ENCODE measurements at regions not wholly inside any gene's neighbourhood (a gene's known extent, or its start where the extent isn't known, plus 50 kb on each side); places are given as distances from the start of the nearest gene placed in this dataset.

GRCh38 chr5:87765009-87765408, 352.3 kb upstream of the CCNH start:
- H4K91ac ChIP-seq (ENCODE audit: low read depth, low read length), result no peak overlapping the region
- no peak overlapping the region for H3K18ac ChIP-seq (ENCODE audit: low read length)
- H3K4me3 ChIP-seq (ENCODE audit: low read depth, low read length), result no peak overlapping the region
- no peak overlapping the region for H4K8ac ChIP-seq (ENCODE audit: low read depth, low read length)
- WGBS (ENCODE audit: extremely low coverage, insufficient coverage, insufficient read length), result no CpG with 5 or more reads among the region's 5 CpGs
- no peak overlapping the region for H3K4me2 ChIP-seq (ENCODE audit: low read length)
- H3K36me3 ChIP-seq (ENCODE audit: control insufficient read depth in 1 of 2, insufficient read depth in 2 of 2, low read length in 2 of 2), result no peaks in the 10 kb centered on the region
- H2AK5ac ChIP-seq (ENCODE audit: low read length), result no peak overlapping the region
- no peak overlapping the region for H3K9ac ChIP-seq (ENCODE audit: low read length)
- H3K9me3 ChIP-seq (ENCODE audit: insufficient read depth, low read depth, low read length), result no peaks in the 10 kb centered on the region
- no peak overlapping the region for H4K12ac ChIP-seq (ENCODE audit: low read depth, low read length)
- no peak overlapping the region for H2BK5ac ChIP-seq (ENCODE audit: low read depth, low read length, poor library complexity)
- H3K23ac ChIP-seq (ENCODE audit: low read length), result no peak overlapping the region
- no peak overlapping the region for H3K27ac ChIP-seq (ENCODE audit: low read depth, low read length)
- no peak overlapping the region for H2AFZ ChIP-seq (ENCODE audit: insufficient read depth, low read length, poor library complexity)
- no peak overlapping the region for H3K4ac ChIP-seq (ENCODE audit: low read depth, low read length)
- H3K14ac ChIP-seq (ENCODE audit: low read length), result no peak overlapping the region
- no peaks in the 10 kb centered on the region for H3K4me1 ChIP-seq (ENCODE audit: control insufficient read depth in 1 of 2, insufficient read depth in 2 of 2, low read length in 2 of 2)
- no peaks in the 10 kb centered on the region for H3K79me2 ChIP-seq (ENCODE audit: control insufficient read depth, insufficient read depth, low read length, poor library complexity)
- no peak overlapping the region for H2BK120ac ChIP-seq (ENCODE audit: insufficient read depth, low read length, poor library complexity)
- no peaks in the 10 kb centered on the region for H3K79me1 ChIP-seq (ENCODE audit: low read length)
- no peak overlapping the region for H2BK12ac ChIP-seq (ENCODE audit: low read length)
- no peaks in the 10 kb centered on the region for H3K27me3 ChIP-seq (ENCODE audit: insufficient read depth, low read length)
- DNase-seq, result no peak

- H3K23ac ChIP-seq (ENCODE audit: low read length), result no peak overlapping the region
- H3K27ac ChIP-seq (ENCODE audit: low read depth, low read length), result no peak overlapping the region
- no peak for DNase-seq
- H2BK12ac ChIP-seq (ENCODE audit: low read length), result no peak overlapping the region
- H3K9ac ChIP-seq (ENCODE audit: low read length), result no peak overlapping the region
- H3K14ac ChIP-seq (ENCODE audit: low read length), result no peak overlapping the region
- no peak overlapping the region for H2BK5ac ChIP-seq (ENCODE audit: low read depth, low read length, poor library complexity)
- no peak overlapping the region for H4K91ac ChIP-seq (ENCODE audit: low read depth, low read length)
- H3K18ac ChIP-seq (ENCODE audit: low read length), result no peak overlapping the region
- no peaks in the 10 kb centered on the region for H3K36me3 ChIP-seq (ENCODE audit: control insufficient read depth in 1 of 2, insufficient read depth in 2 of 2, low read length in 2 of 2)
- H3K4me2 ChIP-seq (ENCODE audit: low read length), result no peak overlapping the region
- H3K4ac ChIP-seq (ENCODE audit: low read depth, low read length), result no peak overlapping the region
- H3K27me3 ChIP-seq (ENCODE audit: insufficient read depth, low read length), result no peaks in the 10 kb centered on the region
- no peaks in the 10 kb centered on the region for H3K9me3 ChIP-seq (ENCODE audit: insufficient read depth, low read depth, low read length)
- H4K12ac ChIP-seq (ENCODE audit: low read depth, low read length), result no peak overlapping the region
- WGBS (ENCODE audit: extremely low coverage, insufficient coverage, insufficient read length), result no CpG with 5 or more reads among the region's 1 CpG
- no peaks in the 10 kb centered on the region for H3K79me1 ChIP-seq (ENCODE audit: low read length)
- H4K8ac ChIP-seq (ENCODE audit: low read depth, low read length), result no peak overlapping the region
- no peak overlapping the region for H2AK5ac ChIP-seq (ENCODE audit: low read length)
- H2AFZ ChIP-seq (ENCODE audit: insufficient read depth, low read length, poor library complexity), result no peak overlapping the region
- H3K79me2 ChIP-seq (ENCODE audit: control insufficient read depth, insufficient read depth, low read length, poor library complexity), result no peaks in the 10 kb centered on the region
- H3K4me1 ChIP-seq (ENCODE audit: control insufficient read depth in 1 of 2, insufficient read depth in 2 of 2, low read length in 2 of 2), result no peaks in the 10 kb centered on the region
- no peak overlapping the region for H3K4me3 ChIP-seq (ENCODE audit: low read depth, low read length)
- no peak overlapping the region for H2BK120ac ChIP-seq (ENCODE audit: insufficient read depth, low read length, poor library complexity)
Observed at GRCh38 chr5:87762631-87763030, 349.9 kb upstream of the CCNH start.

GRCh38 chr5:87756951-87757350, 344.2 kb upstream of the CCNH start:
- H2BK5ac ChIP-seq (ENCODE audit: low read depth, low read length, poor library complexity), result no peak overlapping the region
- H3K23ac ChIP-seq (ENCODE audit: low read length), result no peak overlapping the region
- H3K4me2 ChIP-seq (ENCODE audit: low read length), result no peak overlapping the region
- no peak overlapping the region for H3K4me3 ChIP-seq (ENCODE audit: low read depth, low read length)
- H4K8ac ChIP-seq (ENCODE audit: low read depth, low read length), result no peak overlapping the region
- no peak overlapping the region for H4K91ac ChIP-seq (ENCODE audit: low read depth, low read length)
- no peaks in the 10 kb centered on the region for H3K9me3 ChIP-seq (ENCODE audit: insufficient read depth, low read depth, low read length)
- no peak overlapping the region for H2BK120ac ChIP-seq (ENCODE audit: insufficient read depth, low read length, poor library complexity)
- no peak overlapping the region for H2BK12ac ChIP-seq (ENCODE audit: low read length)
- H3K79me1 ChIP-seq (ENCODE audit: low read length), result no peaks in the 10 kb centered on the region
- H3K9ac ChIP-seq (ENCODE audit: low read length), result no peak overlapping the region
- H3K14ac ChIP-seq (ENCODE audit: low read length), result no peak overlapping the region
- no peak overlapping the region for H3K4ac ChIP-seq (ENCODE audit: low read depth, low read length)
- H3K79me2 ChIP-seq (ENCODE audit: control insufficient read depth, insufficient read depth, low read length, poor library complexity), result no peaks in the 10 kb centered on the region
- no peak overlapping the region for H2AK5ac ChIP-seq (ENCODE audit: low read length)
- no peaks in the 10 kb centered on the region for H3K4me1 ChIP-seq (ENCODE audit: control insufficient read depth in 1 of 2, insufficient read depth in 2 of 2, low read length in 2 of 2)
- no peak overlapping the region for H3K27ac ChIP-seq (ENCODE audit: low read depth, low read length)
- no peaks in the 10 kb centered on the region for H3K36me3 ChIP-seq (ENCODE audit: control insufficient read depth in 1 of 2, insufficient read depth in 2 of 2, low read length in 2 of 2)
- DNase-seq, result no peak
- H4K12ac ChIP-seq (ENCODE audit: low read depth, low read length), result no peak overlapping the region
- WGBS (ENCODE audit: extremely low coverage, insufficient coverage, insufficient read length), result no CpG with 5 or more reads among the region's 1 CpG
- H3K18ac ChIP-seq (ENCODE audit: low read length), result no peak overlapping the region
- no peak overlapping the region for H2AFZ ChIP-seq (ENCODE audit: insufficient read depth, low read length, poor library complexity)
- H3K27me3 ChIP-seq (ENCODE audit: insufficient read depth, low read length), result no peaks in the 10 kb centered on the region

- Histone ChIP-seq H3K9me3 (ENCODE audit: insufficient read depth, low read depth, low read length) (no peaks in the 10 kb centered on the region), H2BK12ac (ENCODE audit: low read length) (no peak overlapping the region), H3K23ac (ENCODE audit: low read length) (no peak overlapping the region), H3K4me1 (ENCODE audit: control insufficient read depth in 1 of 2, insufficient read depth in 2 of 2, low read length in 2 of 2) (no peaks in the 10 kb centered on the region), H4K8ac (ENCODE audit: low read depth, low read length) (no peak overlapping the region), H3K36me3 (ENCODE audit: control insufficient read depth in 1 of 2, insufficient read depth in 2 of 2, low read length in 2 of 2) (no peaks in the 10 kb centered on the region), H3K79me1 (ENCODE audit: low read length) (no peaks in the 10 kb centered on the region), H3K27me3 (ENCODE audit: insufficient read depth, low read length) (no peaks in the 10 kb centered on the region), H3K79me2 (ENCODE audit: control insufficient read depth, insufficient read depth, low read length, poor library complexity) (no peaks in the 10 kb centered on the region), H3K4me2 (ENCODE audit: low read length) (no peak overlapping the region), H2AFZ (ENCODE audit: insufficient read depth, low read length, poor library complexity) (no peak overlapping the region), H3K18ac (ENCODE audit: low read length) (no peak overlapping the region), H4K12ac (ENCODE audit: low read depth, low read length) (no peak overlapping the region), H3K27ac (ENCODE audit: low read depth, low read length) (no peak overlapping the region), H3K4me3 (ENCODE audit: low read depth, low read length) (no peak overlapping the region), H4K91ac (ENCODE audit: low read depth, low read length) (no peak overlapping the region), H3K4ac (ENCODE audit: low read depth, low read length) (no peak overlapping the region), H2BK5ac (ENCODE audit: low read depth, low read length, poor library complexity) (no peak overlapping the region), H2BK120ac (ENCODE audit: insufficient read depth, low read length, poor library complexity) (no peak overlapping the region), H3K9ac (ENCODE audit: low read length) (no peak overlapping the region), H2AK5ac (ENCODE audit: low read length) (no peak overlapping the region), H3K14ac (ENCODE audit: low read length) (no peak overlapping the region)
- no peak for DNase-seq
- no CpG with 5 or more reads among the region's 5 CpGs for WGBS (ENCODE audit: extremely low coverage, insufficient coverage, insufficient read length)
Observed at GRCh38 chr5:87755360-87755759, 342.6 kb upstream of the CCNH start.

Measured in trophoblast cell (in vitro differentiated cells and primary cell).